Choroid plexus epithelial cell (primary cell): ENCODE measurements at regions not wholly inside any gene's neighbourhood (a gene's known extent, or its start where the extent isn't known, plus 50 kb on each side); places are given as distances from the start of the nearest gene placed in this dataset.

ENCODE experiments used
- DNase-seq: peaks from one replicate; pipeline ENCODE4 v3.0.0-alpha.2; 2010; ENCODE audit warnings: low read depth
- H3K4me3 ChIP-seq: 2 replicates; pipeline ENCODE4 v1.5.1; 2011; ENCODE audit warnings: low read depth, mild to moderate bottlenecking, control low read depth, low read length, moderate library complexity
- CTCF ChIP-seq: conservative IDR thresholded peaks from 2 replicates; pipeline ENCODE4 v1.5.1; 2011; ENCODE audit warnings: low read depth, mild to moderate bottlenecking, control low read depth, inconsistent platforms, low read length, moderate library complexity

GRCh38 chr13:27728271-27728670 is 64.0 kb upstream of the GSX1 start:
- H3K4me3 ChIP-seq = no peak overlapping the region
- DNase-seq = peak; percentile 4
- TF ChIP-seq CTCF = no peak

GRCh38 chr13:27730191-27730590 is 62.1 kb upstream of the GSX1 start:
- no peak for DNase-seq
- TF ChIP-seq CTCF = no peak
- H3K4me3 ChIP-seq = no peak overlapping the region
